T-cell (primary cell): ENCODE measurements at regions not wholly inside any gene's neighbourhood (a gene's known extent, or its start where the extent isn't known, plus 50 kb on each side); places are given as distances from the start of the nearest gene placed in this dataset.

Experiments used
- ATAC-seq, 4 experiments: fragments of 200-7000 bp in 3 of 4; fragments of 150-1000 bp in 1 of 4; cut with Tn5 transposase; replicated peaks in 1 of 4; 1 replicate in 3 of 4; 2 replicates in 1 of 4; pipeline ENCODE4 v1.10.0; 2021; ENCODE audit warnings: moderate library complexity in 3 of 4, mild to moderate bottlenecking in 2 of 4, moderate number of reproducible peaks in 1 of 4
- CTCF ChIA-PET, 2 donors: fragments of 300-600 bp; sonication (Branson Sonifier 250); formaldehyde crosslinking; loops; one replicate each; lab custom pipeline; 2022; ENCODE audit warnings: antibody characterized with exemption in 2 of 2; lab: Charles Lee
- POLR2A ChIA-PET, 2 donors: fragments of 300-600 bp; sonication (Branson Sonifier 250); formaldehyde crosslinking; loops; one replicate each; lab custom pipeline; 2022; ENCODE audit warnings: antibody characterized with exemption in 2 of 2; lab: Charles Lee
- DNase-seq, 35 experiments: peaks; one replicate each; pipeline versions ENCODE4 v3.0.0 to v3.0.0-alpha.2; 2013 to 2023
- H3K27ac ChIP-seq: one replicate; pipeline ENCODE4 v1.5.1; 2013; ENCODE audit warnings: low read length
- H3K27me3 ChIP-seq, 2 experiments: replicated peaks in 1 of 2; 1 replicate in 1 of 2; 2 replicates in 1 of 2; pipeline versions ENCODE4 v1.6.1 to v1.7.0; 2013; ENCODE audit warnings: low read length in 1 of 2, mixed read lengths in 1 of 2; ENCODE audit not compliant: control insufficient read depth in 2 of 2, insufficient read depth in 2 of 2; ENCODE audit errors: extremely low read depth in 1 of 2
- H3K36me3 ChIP-seq, 2 donors: 1 replicate in 1 of 2; 2 replicates in 1 of 2; pipeline versions ENCODE4 v1.6.1 to v1.7.0; 2013; ENCODE audit warnings: low read length in 1 of 2; ENCODE audit not compliant: control insufficient read depth in 2 of 2, insufficient read depth in 1 of 2; ENCODE audit errors: extremely low read depth in 1 of 2
- H3K4me1 ChIP-seq, 2 experiments: 1 replicate in 1 of 2; 2 replicates in 1 of 2; pipeline versions ENCODE4 v1.6.1 to v1.7.0; 2013; ENCODE audit warnings: low read length in 2 of 2, mixed read lengths in 1 of 2; ENCODE audit not compliant: insufficient read depth in 2 of 2, control insufficient read depth in 1 of 2; ENCODE audit errors: extremely low read depth in 1 of 2
- H3K4me3 ChIP-seq, 2 donors: 1 replicate in 1 of 2; 2 replicates in 1 of 2; pipeline versions ENCODE4 v1.5.1 to v1.7.0; 2013; ENCODE audit warnings: mild to moderate bottlenecking in 2 of 2, low read length in 1 of 2, moderate library complexity in 1 of 2; ENCODE audit not compliant: control insufficient read depth in 1 of 2; ENCODE audit errors: extremely low read depth in 1 of 2
- H3K9me3 ChIP-seq: 2 replicates; pipeline ENCODE4 v1.7.0; 2013
- H3K27ac Mint-ChIP-seq, 2 donors: one replicate each; pipeline ENCODE4 v1.8.0; 2020 to 2021; ENCODE audit warnings: mild to moderate bottlenecking in 2 of 2, mixed read lengths in 2 of 2
- H3K27me3 Mint-ChIP-seq, 2 donors: one replicate each; pipeline ENCODE4 v1.8.0; 2021 to 2022; ENCODE audit warnings: mixed read lengths in 2 of 2
- H3K36me3 Mint-ChIP-seq: one replicate; pipeline ENCODE4 v1.8.0; 2021; ENCODE audit warnings: mixed read lengths
- H3K4me1 Mint-ChIP-seq, 3 donors: one replicate each; pipeline ENCODE4 v1.8.0; 2020 to 2022; ENCODE audit warnings: mixed read lengths in 3 of 3, mild to moderate bottlenecking in 1 of 3
- H3K4me3 Mint-ChIP-seq, 3 donors: one replicate each; pipeline ENCODE4 v1.8.0; 2020 to 2022; ENCODE audit warnings: mild to moderate bottlenecking in 3 of 3, mixed read lengths in 3 of 3, moderate library complexity in 3 of 3
- H3K9me3 Mint-ChIP-seq, 3 donors: one replicate each; pipeline ENCODE4 v1.8.0; 2020 to 2022; ENCODE audit warnings: mixed read lengths in 3 of 3
- WGBS: methylation state at CpG from one replicate; pipeline ENCODE4 v1.1.5; 2013; ENCODE audit warnings: missing lambda C conversion rate; ENCODE audit not compliant: insufficient coverage; 5-methylcytosine and 5-hydroxymethylcytosine counted together

DNA sequence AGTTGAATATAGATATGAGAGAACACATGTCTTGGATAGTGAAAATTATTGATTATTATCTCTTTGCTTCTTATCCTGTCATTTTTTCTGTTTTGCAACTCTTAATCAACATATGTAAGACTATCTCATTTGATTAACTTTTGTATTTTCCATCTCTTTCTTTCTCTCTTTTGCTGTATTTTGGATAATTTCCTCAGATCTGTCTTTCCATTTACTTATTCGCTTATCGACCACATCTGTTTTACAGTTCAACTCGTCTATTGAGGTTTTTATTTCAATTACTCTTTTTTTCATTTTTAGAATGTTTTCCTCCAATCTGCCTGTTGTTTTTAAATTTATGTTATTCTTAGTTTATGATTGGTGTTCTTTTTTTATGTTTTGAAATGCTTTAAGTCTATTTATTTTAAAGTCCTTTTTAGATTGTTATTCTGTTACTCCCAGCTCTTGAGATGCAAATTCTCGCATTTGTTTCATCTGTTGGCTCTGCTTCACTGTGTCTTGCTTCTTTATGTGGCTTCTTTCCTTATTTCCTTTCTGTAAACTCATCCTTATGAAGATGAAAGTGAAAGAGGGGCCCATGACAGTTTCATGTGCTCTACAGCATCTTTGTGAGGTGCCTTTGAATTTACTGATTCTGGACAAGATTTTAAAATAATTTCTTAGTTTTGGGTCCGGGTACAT lies 87.8 kb upstream of the IRX5 start:
- H3K4me3 Mint-ChIP-seq = no peak overlapping the region
- Histone ChIP-seq H3K27ac (no peak overlapping the region), H3K27me3 (no peaks in the 10 kb centered on the region), H3K9me3 (peaks cover 2% of the 10 kb centered on the region), H3K4me3 (no peak overlapping the region), H3K4me1 (no peaks in the 10 kb centered on the region), H3K36me3 (no peaks in the 10 kb centered on the region)
- DNase-seq = no peak
- ChIA-PET CTCF (no interaction called here), POLR2A (no interaction called here)
- ATAC-seq = no peak
- peaks cover 2 to 6% of the 10 kb centered on the region in 2 donors for H3K27me3 Mint-ChIP-seq
- no peaks in the 10 kb centered on the region for H3K4me1 Mint-ChIP-seq
- H3K9me3 Mint-ChIP-seq = peaks cover 8 to 19% (median 14%) of the 10 kb centered on the region in 3 donors
- no CpG with 5 or more reads among the region's 5 CpGs for WGBS
- H3K27ac Mint-ChIP-seq = no peak overlapping the region
- no peaks in the 10 kb centered on the region for H3K36me3 Mint-ChIP-seq

DNA sequence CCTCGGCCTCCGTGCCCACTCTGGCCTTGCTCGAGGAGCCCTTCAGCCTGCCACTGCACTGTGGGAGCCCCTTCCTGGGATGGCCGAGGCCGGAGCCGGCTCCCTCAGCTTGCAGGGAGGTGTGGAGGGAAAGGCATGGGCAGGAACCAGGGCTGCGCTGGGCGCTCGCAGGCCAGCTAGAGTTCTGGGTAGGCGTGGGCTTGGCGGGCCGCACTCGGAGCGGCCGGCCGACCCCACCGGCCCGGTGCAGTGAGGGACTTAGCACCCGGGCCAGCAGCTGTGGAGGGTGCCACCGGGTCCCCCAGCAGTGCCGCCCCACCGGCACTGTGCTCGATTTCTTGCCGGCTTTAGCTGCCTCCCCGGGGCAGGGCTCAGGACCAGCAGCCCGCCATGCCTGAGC lies 101.0 kb upstream of the IRX5 start:
- no peaks in the 10 kb centered on the region for H3K36me3 ChIP-seq
- peaks cover 0 to 18% of the 10 kb centered on the region in 2 donors for H3K27me3 Mint-ChIP-seq
- H3K4me3 Mint-ChIP-seq = no peak overlapping the region

GRCh38 chr16:54822892-54823291 lies 107.8 kb upstream of the IRX5 start:
- peaks cover 0 to 5% of the 10 kb centered on the region in 2 experiments for H3K27me3 ChIP-seq
- 70% methylated on average over 4 of the region's 4 CpGs for WGBS
- no peak overlapping the region for H3K27ac ChIP-seq
- no peaks in the 10 kb centered on the region for H3K9me3 ChIP-seq
- ChIA-PET CTCF (no interaction called here), POLR2A (no interaction called here)
- no peak for DNase-seq
- H3K4me1 ChIP-seq = no peaks in the 10 kb centered on the region
- Mint-ChIP-seq H3K27ac (no peak overlapping the region), H3K4me3 (no peak overlapping the region), H3K36me3 (no peaks in the 10 kb centered on the region), H3K4me1 (no peaks in the 10 kb centered on the region), H3K9me3 (no peaks in the 10 kb centered on the region), H3K27me3 (peaks cover 3 to 11% of the 10 kb centered on the region in 2 donors)
- no peak for ATAC-seq
- H3K36me3 ChIP-seq = no peaks in the 10 kb centered on the region
- H3K4me3 ChIP-seq = no peak overlapping the region

More for the DNA sequence above, 101.0 kb upstream of the IRX5 start:
- Histone ChIP-seq H3K4me3 (no peak overlapping the region), H3K4me1 (no peaks in the 10 kb centered on the region), H3K9me3 (no peaks in the 10 kb centered on the region), H3K27ac (no peak overlapping the region), H3K27me3 (no peaks in the 10 kb centered on the region)
- no peak for DNase-seq
- Mint-ChIP-seq H3K27ac (no peak overlapping the region), H3K36me3 (no peaks in the 10 kb centered on the region), H3K4me1 (no peaks in the 10 kb centered on the region), H3K9me3 (peaks cover 3 to 4% (median 3%) of the 10 kb centered on the region in 3 donors)
- ATAC-seq = no peak
- ChIA-PET POLR2A (no interaction called here), CTCF (no interaction called here)
- 97% methylated on average over 19 of the region's 26 CpGs for WGBS

GRCh38 chr16:54822492-54822891 lies 108.2 kb upstream of the IRX5 start:
- POLR2A ChIA-PET = no interaction called here
- DNase-seq (no peak), ATAC-seq (no peak)
- H3K4me3 ChIP-seq = no peak overlapping the region
- Mint-ChIP-seq H3K4me1 (no peaks in the 10 kb centered on the region), H3K27ac (no peak overlapping the region), H3K36me3 (no peaks in the 10 kb centered on the region), H3K4me3 (no peak overlapping the region), H3K27me3 (peaks cover 3 to 15% of the 10 kb centered on the region in 2 donors), H3K9me3 (no peaks in the 10 kb centered on the region)
- WGBS = no CpG with 5 or more reads among the region's 5 CpGs
- H3K9me3 ChIP-seq = no peaks in the 10 kb centered on the region
- CTCF ChIA-PET = no interaction called here
- H3K36me3 ChIP-seq = no peaks in the 10 kb centered on the region
- no peaks in the 10 kb centered on the region for H3K4me1 ChIP-seq
- no peak overlapping the region for H3K27ac ChIP-seq
- H3K27me3 ChIP-seq = peaks cover 0 to 5% of the 10 kb centered on the region in 2 experiments

DNA sequence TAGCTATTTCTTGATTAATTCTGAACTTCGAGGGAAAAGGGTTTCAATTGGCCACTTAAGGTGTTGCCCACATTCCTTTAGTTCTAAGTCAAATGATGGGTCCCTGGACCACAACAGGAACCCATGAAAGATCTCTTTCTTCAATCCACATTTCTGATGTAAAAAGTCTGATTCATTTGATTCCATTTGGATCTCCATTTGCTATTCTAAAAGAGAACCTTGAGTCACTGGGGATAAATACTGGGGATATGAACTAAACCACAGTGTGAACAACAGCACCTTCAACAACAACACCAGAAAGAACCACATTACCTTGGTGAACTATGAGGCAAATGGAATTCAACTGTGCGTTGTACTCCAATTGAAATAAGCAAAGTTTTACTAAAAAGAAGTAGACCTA lies 108.9 kb upstream of the IRX5 start:
- Mint-ChIP-seq H3K4me1 (no peaks in the 10 kb centered on the region), H3K27ac (no peak overlapping the region), H3K27me3 (peaks cover 3 to 11% of the 10 kb centered on the region in 2 donors), H3K36me3 (no peaks in the 10 kb centered on the region), H3K4me3 (no peak overlapping the region), H3K9me3 (no peaks in the 10 kb centered on the region)
- ATAC-seq (no peak), DNase-seq (no peak)
- Histone ChIP-seq H3K4me3 (no peak overlapping the region), H3K36me3 (no peaks in the 10 kb centered on the region), H3K9me3 (no peaks in the 10 kb centered on the region), H3K4me1 (no peaks in the 10 kb centered on the region), H3K27me3 (peaks cover 0 to 6% of the 10 kb centered on the region in 2 experiments), H3K27ac (no peak overlapping the region)
- POLR2A ChIA-PET = no interaction called here
- CTCF ChIA-PET = no interaction called here
- no CpG with 5 or more reads among the region's 2 CpGs for WGBS

- Mint-ChIP-seq H3K27ac (no peak overlapping the region), H3K9me3 (no peaks in the 10 kb centered on the region), H3K4me1 (no peaks in the 10 kb centered on the region), H3K27me3 (peaks cover 4 to 11% of the 10 kb centered on the region in 2 donors), H3K36me3 (no peaks in the 10 kb centered on the region), H3K4me3 (no peak overlapping the region)
- no peaks in the 10 kb centered on the region for H3K9me3 ChIP-seq
- no peak overlapping the region for H3K4me3 ChIP-seq
- H3K4me1 ChIP-seq = no peaks in the 10 kb centered on the region
- 55% methylated on average over 13 of the region's 17 CpGs for WGBS
- no peak overlapping the region for H3K27ac ChIP-seq
- no peak for ATAC-seq
- ChIA-PET POLR2A (no interaction called here), CTCF (no interaction called here)
- peaks cover 0 to 8% of the 10 kb centered on the region in 2 experiments for H3K27me3 ChIP-seq
- no peak for DNase-seq
- H3K36me3 ChIP-seq = no peaks in the 10 kb centered on the region
Measured at GRCh38 chr16:54817940-54818574, 112.6 kb upstream of the IRX5 start.
